Left lung (tissue), 4 donors: ENCODE measurements at regions not wholly inside any gene's neighbourhood (a gene's known extent, or its start where the extent isn't known, plus 50 kb on each side); places are given as distances from the start of the nearest gene placed in this dataset.

Experiments used
- ATAC-seq: fragments of 200-7000 bp; cut with Tn5 transposase; one replicate; pipeline ENCODE4 v1.9.1; 2020; ENCODE audit warnings: moderate library complexity
- DNase-seq, 4 donors: peaks; one replicate each; pipeline ENCODE4 v3.0.0-alpha.2; 2013 to 2020
- H3K27ac ChIP-seq, 2 donors: fragments of 200-600 bp; sonication (generic) in 1 of 2; one replicate each; pipeline versions ENCODE4 v1.5.0 to v1.8.0; 2020 to 2021
- H3K27me3 ChIP-seq, 2 donors: fragments of 200-600 bp; sonication (generic) in 1 of 2; one replicate each; pipeline versions ENCODE4 v1.5.0 to v1.8.0; 2020 to 2021
- H3K36me3 ChIP-seq, 2 donors: fragments of 200-600 bp; sonication (generic) in 1 of 2; one replicate each; pipeline versions ENCODE4 v1.5.0 to v1.8.0; 2020 to 2021
- H3K4me1 ChIP-seq, 2 donors: fragments of 200-600 bp; one replicate each; pipeline ENCODE4 v1.8.0; 2021
- H3K4me3 ChIP-seq, 2 donors: fragments of 200-600 bp; sonication (generic) in 1 of 2; one replicate each; pipeline versions ENCODE4 v1.5.0 to v1.8.0; 2020 to 2021; ENCODE audit warnings: mild to moderate bottlenecking in 1 of 2
- H3K9me3 ChIP-seq, 2 donors: fragments of 200-600 bp; sonication (generic) in 1 of 2; one replicate each; pipeline versions ENCODE4 v1.5.0 to v1.8.0; 2020 to 2021
- CTCF ChIP-seq, 2 donors: fragments of 200-600 bp; sonication (generic) in 1 of 2; IDR thresholded peaks; one replicate each; pipeline versions ENCODE4 v1.5.0 to v1.8.0; 2021; ENCODE audit warnings: antibody characterized with exemption in 2 of 2
- intact Hi-C, 2 donors: fragments of 100-400 bp; cut with DNase I; formaldehyde crosslinking; loops; one replicate each; pipeline versions ENCODE4 v1.11.2 to v1.14.2; 2022
- donor health status: DM: no; HTN: yes; CAD: no.
- donor health status: DM: no; HTN: no; CAD: no.

GRCh38 chr1:78373676-78374075 lies 117.1 kb upstream of the PTGFR start:
- no peak for ATAC-seq
- no peaks in the 10 kb centered on the region for H3K27me3 ChIP-seq
- no peak for DNase-seq
- no peaks in the 10 kb centered on the region for H3K9me3 ChIP-seq
- no peak overlapping the region for H3K4me3 ChIP-seq
- H3K27ac ChIP-seq = no peak overlapping the region
- H3K36me3 ChIP-seq = no peaks in the 10 kb centered on the region
- TF ChIP-seq CTCF (IDR thresholded peaks at IDR 0.05) = no peak
- no peaks in the 10 kb centered on the region for H3K4me1 ChIP-seq
- intact Hi-C loops = no loop called here

GRCh38 chr1:78375996-78376395 lies 114.8 kb upstream of the PTGFR start:
- Histone ChIP-seq H3K9me3 (no peaks in the 10 kb centered on the region), H3K4me1 (no peaks in the 10 kb centered on the region), H3K27me3 (no peaks in the 10 kb centered on the region), H3K27ac (no peak overlapping the region), H3K36me3 (no peaks in the 10 kb centered on the region), H3K4me3 (no peak overlapping the region)
- DNase-seq (no peak), ATAC-seq (peak; percentile 21)
- intact Hi-C loops = no loop called here
- TF ChIP-seq CTCF (IDR thresholded peaks at IDR 0.05) = no peak

- Histone ChIP-seq H3K9me3 (no peaks in the 10 kb centered on the region), H3K27me3 (no peaks in the 10 kb centered on the region), H3K4me3 (no peak overlapping the region), H3K4me1 (no peaks in the 10 kb centered on the region), H3K36me3 (no peaks in the 10 kb centered on the region), H3K27ac (no peak overlapping the region)
- peak; percentile 32 for ATAC-seq
- TF ChIP-seq CTCF (IDR thresholded peaks at IDR 0.05) = no peak
- DNase-seq = no peak
- intact Hi-C loops = no loop called here
Measured at GRCh38 chr1:78377356-78377928, 113.3 kb upstream of the PTGFR start.

GRCh38 chr1:78383923-78384322 lies 106.9 kb upstream of the PTGFR start:
- Histone ChIP-seq H3K4me3 (no peak overlapping the region), H3K36me3 (no peaks in the 10 kb centered on the region), H3K27me3 (no peaks in the 10 kb centered on the region), H3K4me1 (no peaks in the 10 kb centered on the region), H3K27ac (no peak overlapping the region), H3K9me3 (no peaks in the 10 kb centered on the region)
- DNase-seq (peak in 1 of 4 donors; percentile 1), ATAC-seq (peak; percentile 78)
- intact Hi-C loops = no loop called here
- no peak for TF ChIP-seq CTCF (IDR thresholded peaks at IDR 0.05)

GRCh38 chr1:78385744-78386462 lies 104.9 kb upstream of the PTGFR start:
- H3K4me1 ChIP-seq = no peaks in the 10 kb centered on the region
- no peak for TF ChIP-seq CTCF (IDR thresholded peaks at IDR 0.05)
- DNase-seq (no peak), ATAC-seq (no peak)
- no peak overlapping the region for H3K4me3 ChIP-seq
- no peaks in the 10 kb centered on the region for H3K9me3 ChIP-seq
- H3K27me3 ChIP-seq = no peaks in the 10 kb centered on the region
- no peak overlapping the region for H3K27ac ChIP-seq
- H3K36me3 ChIP-seq = no peaks in the 10 kb centered on the region
- intact Hi-C loops = no loop called here
